IMR-90 (cell line): ENCODE measurements at regions not wholly inside any gene's neighbourhood (a gene's known extent, or its start where the extent isn't known, plus 50 kb on each side); places are given as distances from the start of the nearest gene placed in this dataset.

ENCODE experiments used
- CEBPB ChIP-seq: IDR thresholded peaks from 2 replicates; pipeline ENCODE4 v1.6.1; 2012; ENCODE audit warnings: low read depth, low read length, improper control_type of control experiment
- CTCF ChIP-seq: conservative IDR thresholded peaks from 2 replicates; pipeline ENCODE4 v1.5.1; 2012; ENCODE audit warnings: mild to moderate bottlenecking, low read depth, low read length, improper control_type of control experiment
- ELK1 ChIP-seq: fragments of 150-350 bp; IDR thresholded peaks from 2 replicates; pipeline ENCODE4 v1.6.1; 2016; ENCODE audit warnings: low read depth, mild to moderate bottlenecking, low read length, moderate library complexity, borderline replicate concordance
- FOS ChIP-seq: fragments of 150-350 bp; IDR thresholded peaks from 2 replicates; pipeline ENCODE4 v1.6.1; 2016; ENCODE audit warnings: low read depth, low read length
- MAFK ChIP-seq: IDR thresholded peaks from 2 replicates; pipeline ENCODE4 v1.6.1; 2012; ENCODE audit warnings: low read depth, low read length, improper control_type of control experiment
- MAZ ChIP-seq: IDR thresholded peaks from 2 replicates; pipeline ENCODE4 v1.6.1; 2012; ENCODE audit warnings: low read depth, mild to moderate bottlenecking, low read length, improper control_type of control experiment, moderate library complexity, borderline replicate concordance
- MXI1 ChIP-seq: IDR thresholded peaks from 2 replicates; pipeline ENCODE4 v1.6.1; 2012; ENCODE audit warnings: low read depth, mild to moderate bottlenecking, low read length, moderate library complexity, borderline replicate concordance
- POLR2A ChIP-seq: IDR thresholded peaks from 2 replicates; pipeline ENCODE4 v1.6.1; 2012; ENCODE audit warnings: mild to moderate bottlenecking, low read depth, low read length
- RAD21 ChIP-seq: IDR thresholded peaks from 2 replicates; pipeline ENCODE4 v1.6.1; 2012; ENCODE audit warnings: low read length, improper control_type of control experiment
- RCOR1 ChIP-seq: IDR thresholded peaks from 2 replicates; pipeline ENCODE4 v1.6.1; 2012; ENCODE audit warnings: mild to moderate bottlenecking, low read length, improper control_type of control experiment; ENCODE audit not compliant: insufficient replicate concordance
- RFX5 ChIP-seq: IDR thresholded peaks from 2 replicates; pipeline ENCODE4 v1.8.0; 2012; ENCODE audit warnings: low read depth, mild to moderate bottlenecking, low read length, moderate library complexity
- USF2 ChIP-seq: fragments of 150-350 bp; IDR thresholded peaks from 2 replicates; pipeline ENCODE4 v1.6.1; 2017; ENCODE audit warnings: mild to moderate bottlenecking, antibody characterized with exemption, low read length, low read depth

- TF ChIP-seq CEBPB (no peak), POLR2A (no peak), MAZ (no peak), CTCF (no peak), RAD21 (no peak), RCOR1 (no peak), FOS (no peak), MXI1 (no peak), RFX5 (no peak), MAFK (no peak), USF2 (no peak), ELK1 (no peak)
Observed at GRCh38 chr5:92353107-92354030, 970.3 kb upstream of the ARRDC3 start.
